Fibroblast of pulmonary artery (primary cell): ENCODE measurements at regions not wholly inside any gene's neighbourhood (a gene's known extent, or its start where the extent isn't known, plus 50 kb on each side); places are given as distances from the start of the nearest gene placed in this dataset.

Experiments used
- DNase-seq: peaks from one replicate; pipeline ENCODE4 v3.0.0-alpha.2; 2010; ENCODE audit warnings: low read depth
- H3K4me3 ChIP-seq: replicated peaks from 2 replicates; pipeline ENCODE4 v1.5.1; 2011; ENCODE audit warnings: low read depth, mild to moderate bottlenecking, control low read depth, low read length, moderate library complexity
- CTCF ChIP-seq: IDR thresholded peaks from 2 replicates; pipeline ENCODE4 v1.5.1; 2011; ENCODE audit warnings: mild to moderate bottlenecking, control low read depth, low read length, inconsistent platforms; ENCODE audit errors: missing control alignments

GRCh38 chrX:145682518-145683298 is 134.9 kb upstream of the SLITRK2 start:
- no peak overlapping the region for H3K4me3 ChIP-seq
- no peak for TF ChIP-seq CTCF
- no peak for DNase-seq

GRCh38 chrX:145687146-145687545 is 130.5 kb upstream of the SLITRK2 start:
- no peak overlapping the region for H3K4me3 ChIP-seq
- no peak for DNase-seq
- no peak for TF ChIP-seq CTCF

GRCh38 chrX:145687707-145688106 is 129.9 kb upstream of the SLITRK2 start:
- no peak for TF ChIP-seq CTCF
- no peak for DNase-seq
- no peak overlapping the region for H3K4me3 ChIP-seq

GRCh38 chrX:145694048-145694447 is 123.6 kb upstream of the SLITRK2 start:
- TF ChIP-seq CTCF = no peak
- no peak for DNase-seq
- no peak overlapping the region for H3K4me3 ChIP-seq

GRCh38 chrX:145715641-145716138 is 101.9 kb upstream of the SLITRK2 start:
- no peak for DNase-seq
- H3K4me3 ChIP-seq = no peak overlapping the region
- no peak for TF ChIP-seq CTCF

- no peak for TF ChIP-seq CTCF
- no peak overlapping the region for H3K4me3 ChIP-seq
These were observed 101.4 kb upstream of the SLITRK2 start for GRCh38 chrX:145716226-145716625.

GRCh38 chrX:145727476-145727875 is 90.2 kb upstream of the SLITRK2 start:
- no peak for TF ChIP-seq CTCF
- no peak for DNase-seq
- H3K4me3 ChIP-seq = no peak overlapping the region

More at GRCh38 chrX:145716226-145716625, 101.4 kb upstream of the SLITRK2 start:
- no peak for DNase-seq
